Esophagus squamous epithelium (tissue), 5 donors: ENCODE measurements at regions not wholly inside any gene's neighbourhood (a gene's known extent, or its start where the extent isn't known, plus 50 kb on each side); places are given as distances from the start of the nearest gene placed in this dataset.

Experiments used
- DNase-seq: peaks from one replicate; lab custom pipeline; 2025; lab: John Stamatoyannopoulos, UW
- H3K27ac ChIP-seq, 4 donors: fragments of 200-600 bp; sonication (generic); one replicate each; pipeline ENCODE4 v1.5.1; 2016 to 2019; ENCODE audit warnings: mild to moderate bottlenecking in 1 of 4
- H3K27me3 ChIP-seq, 4 donors: fragments of 200-600 bp; sonication (generic); 1 replicate in 3 of 4; 2 replicates in 1 of 4; pipeline versions ENCODE4 v1.5.1 to v1.6.0; 2017 to 2021; ENCODE audit warnings: antibody characterized with exemption in 1 of 4
- H3K36me3 ChIP-seq, 3 donors: fragments of 200-600 bp; sonication (generic); one replicate each; pipeline ENCODE4 v1.5.1; 2016 to 2019
- H3K4me1 ChIP-seq, 3 donors: fragments of 200-600 bp; sonication (generic); one replicate each; pipeline ENCODE4 v1.5.1; 2017 to 2019
- H3K4me3 ChIP-seq, 4 donors: fragments of 200-600 bp; sonication (generic); 1 replicate in 3 of 4; 2 replicates in 1 of 4; pipeline ENCODE4 v1.5.1; 2016 to 2019; ENCODE audit warnings: mild to moderate bottlenecking in 2 of 4, moderate library complexity in 1 of 4
- H3K9me3 ChIP-seq, 3 donors: fragments of 200-600 bp; sonication (generic); one replicate each; pipeline ENCODE4 v1.5.1; 2016 to 2019
- POLR2A ChIP-seq, 4 donors: fragments of 450-650 bp; IDR thresholded peaks; one replicate each; pipeline ENCODE4 v1.6.1; 2017; ENCODE audit warnings: antibody characterized with exemption in 4 of 4, mild to moderate bottlenecking in 4 of 4, moderate library complexity in 3 of 4
- WGBS, 2 donors: methylation state at CpG; one replicate each; pipeline ENCODE4 v1.1.5; 2018; 5-methylcytosine and 5-hydroxymethylcytosine counted together
- intact Hi-C: fragments of 100-400 bp; cut with DNase I; formaldehyde crosslinking; loops from one replicate; pipeline ENCODE4 v1.15.0; 2022
- TF ChIP-seq, protein P1 (sequence below), 6 experiments: fragments of 450-650 bp in 4 of 6; fragments of 200-600 bp in 2 of 6; sonication (generic) in 2 of 6; IDR thresholded peaks; one replicate each; pipeline ENCODE4 v1.5.1; 2016 to 2019; ENCODE audit warnings: antibody characterized with exemption in 6 of 6, mild to moderate bottlenecking in 4 of 6, moderate library complexity in 4 of 6
- donor health status: DM: yes; HTN: yes; CAD: no.

DNA sequence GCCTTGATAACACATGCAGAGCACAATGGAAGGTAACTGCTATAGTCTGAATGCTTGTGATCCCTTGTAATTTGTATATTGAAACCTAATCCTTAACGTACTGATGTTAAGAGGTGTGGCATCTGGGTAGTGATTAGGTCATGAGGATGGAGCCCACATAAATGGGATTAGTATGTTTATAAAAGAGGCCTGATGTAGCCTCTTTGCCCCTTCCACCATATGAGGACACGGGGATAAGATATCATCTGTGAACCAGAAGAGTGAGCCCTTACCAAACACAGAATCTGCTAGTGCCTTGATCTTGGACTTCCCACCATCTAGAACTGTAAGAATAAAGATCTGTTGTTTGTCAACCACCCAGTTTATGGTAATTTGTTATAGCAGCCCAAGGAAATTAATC is 1074.2 kb upstream of the INTU start:
- Histone ChIP-seq H3K27me3 (no peaks in the 10 kb centered on the region), H3K4me3 (no peak overlapping the region), H3K4me1 (no peaks in the 10 kb centered on the region), H3K9me3 (no peaks in the 10 kb centered on the region), H3K36me3 (no peaks in the 10 kb centered on the region), H3K27ac (no peak overlapping the region)
- intact Hi-C loops = no loop called here
- WGBS, 2 donors = 70 to 77% methylated on average over 2 of the region's 2 CpGs
- no peak for DNase-seq
- TF ChIP-seq, protein P1, sequence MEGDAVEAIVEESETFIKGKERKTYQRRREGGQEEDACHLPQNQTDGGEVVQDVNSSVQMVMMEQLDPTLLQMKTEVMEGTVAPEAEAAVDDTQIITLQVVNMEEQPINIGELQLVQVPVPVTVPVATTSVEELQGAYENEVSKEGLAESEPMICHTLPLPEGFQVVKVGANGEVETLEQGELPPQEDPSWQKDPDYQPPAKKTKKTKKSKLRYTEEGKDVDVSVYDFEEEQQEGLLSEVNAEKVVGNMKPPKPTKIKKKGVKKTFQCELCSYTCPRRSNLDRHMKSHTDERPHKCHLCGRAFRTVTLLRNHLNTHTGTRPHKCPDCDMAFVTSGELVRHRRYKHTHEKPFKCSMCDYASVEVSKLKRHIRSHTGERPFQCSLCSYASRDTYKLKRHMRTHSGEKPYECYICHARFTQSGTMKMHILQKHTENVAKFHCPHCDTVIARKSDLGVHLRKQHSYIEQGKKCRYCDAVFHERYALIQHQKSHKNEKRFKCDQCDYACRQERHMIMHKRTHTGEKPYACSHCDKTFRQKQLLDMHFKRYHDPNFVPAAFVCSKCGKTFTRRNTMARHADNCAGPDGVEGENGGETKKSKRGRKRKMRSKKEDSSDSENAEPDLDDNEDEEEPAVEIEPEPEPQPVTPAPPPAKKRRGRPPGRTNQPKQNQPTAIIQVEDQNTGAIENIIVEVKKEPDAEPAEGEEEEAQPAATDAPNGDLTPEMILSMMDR (IDR thresholded peaks at IDR 0.05) = no peak
- TF ChIP-seq POLR2A (IDR thresholded peaks at IDR 0.05) = no peak

DNA sequence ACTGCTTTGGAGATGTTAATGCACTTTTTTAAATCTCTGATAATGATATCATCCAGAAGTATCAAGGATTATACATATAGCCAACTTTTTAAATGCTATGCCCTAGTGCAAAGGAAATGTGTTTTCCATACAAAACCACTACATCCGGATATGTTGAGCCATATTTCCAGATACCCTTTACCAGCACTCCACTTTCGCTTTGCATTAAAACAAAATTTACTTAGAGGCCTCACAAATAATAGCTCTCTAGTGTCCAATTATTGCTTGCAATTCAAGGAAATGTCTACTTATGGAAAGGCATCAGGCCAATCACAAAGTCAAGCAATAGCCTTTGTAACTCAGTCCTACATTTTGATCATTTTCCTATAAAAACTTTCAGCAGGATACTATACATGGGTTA is 1072.8 kb upstream of the INTU start:
- no peaks in the 10 kb centered on the region for H3K9me3 ChIP-seq
- no peaks in the 10 kb centered on the region for H3K27me3 ChIP-seq
- 43 to 50% methylated on average over 2 of the region's 2 CpGs for WGBS, 2 donors
- intact Hi-C loops = no loop called here
- no peak for DNase-seq
- no peak overlapping the region for H3K4me3 ChIP-seq
- H3K4me1 ChIP-seq = no peaks in the 10 kb centered on the region
- TF ChIP-seq, protein P1 (IDR thresholded peaks at IDR 0.05) = no peak
- no peak for TF ChIP-seq POLR2A (IDR thresholded peaks at IDR 0.05)
- H3K27ac ChIP-seq = no peak overlapping the region
- no peaks in the 10 kb centered on the region for H3K36me3 ChIP-seq

DNA sequence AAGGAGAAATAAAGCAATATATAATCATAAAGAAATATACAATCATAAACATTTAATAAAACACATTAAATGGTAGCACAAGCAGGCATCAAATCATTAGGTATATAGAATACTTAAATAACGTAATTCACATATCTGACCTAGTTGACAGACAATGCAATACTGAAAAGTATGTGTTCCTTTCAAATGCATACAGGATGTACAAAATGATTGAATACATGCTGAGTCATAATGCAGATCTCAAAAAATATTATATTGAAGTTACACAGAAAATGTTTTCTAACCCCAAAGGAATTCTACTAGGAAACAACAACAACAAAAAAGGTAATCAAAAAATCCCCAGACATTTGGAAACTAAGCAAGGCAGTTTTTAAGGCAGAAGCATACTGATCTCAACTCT is 1072.0 kb upstream of the INTU start:
- TF ChIP-seq, protein P1 (IDR thresholded peaks at IDR 0.05) = no peak
- TF ChIP-seq POLR2A (IDR thresholded peaks at IDR 0.05) = no peak
- intact Hi-C loops = no loop called here
- H3K36me3 ChIP-seq = no peaks in the 10 kb centered on the region
- no peaks in the 10 kb centered on the region for H3K4me1 ChIP-seq
- H3K27ac ChIP-seq = no peak overlapping the region
- no peaks in the 10 kb centered on the region for H3K27me3 ChIP-seq
- H3K9me3 ChIP-seq = no peaks in the 10 kb centered on the region
- DNase-seq = no peak
- 65 to 68% methylated on average over 1 of the region's 1 CpG for WGBS, 2 donors
- H3K4me3 ChIP-seq = no peak overlapping the region

DNA sequence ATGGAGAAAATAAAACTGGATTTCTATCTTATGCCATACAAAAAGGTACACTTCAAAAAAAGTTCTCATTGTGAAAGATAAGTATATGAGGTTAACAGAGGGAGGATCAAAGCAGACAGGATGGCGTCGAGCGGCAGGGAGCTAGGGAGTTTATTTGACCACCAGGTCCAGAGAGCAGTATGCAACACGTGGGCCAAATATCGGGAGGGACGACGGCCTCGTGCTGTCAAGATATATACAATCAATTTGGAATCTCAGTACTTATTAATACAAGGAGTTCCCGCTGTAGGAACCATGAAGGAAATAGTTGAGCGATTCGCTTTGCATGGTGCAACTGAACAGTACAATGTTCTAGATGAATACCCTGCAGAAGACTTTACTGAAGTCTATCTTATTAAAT is 1069.4 kb upstream of the INTU start:
- intact Hi-C loops = no loop called here
- Histone ChIP-seq H3K9me3 (no peaks in the 10 kb centered on the region), H3K4me1 (no peaks in the 10 kb centered on the region), H3K36me3 (no peaks in the 10 kb centered on the region), H3K27me3 (no peaks in the 10 kb centered on the region), H3K4me3 (no peak overlapping the region), H3K27ac (no peak overlapping the region)
- TF ChIP-seq, protein P1 (IDR thresholded peaks at IDR 0.05) = no peak
- no peak for TF ChIP-seq POLR2A (IDR thresholded peaks at IDR 0.05)
- 91 to 95% methylated on average over 11 of the region's 11 CpGs for WGBS, 2 donors
- no peak for DNase-seq

DNA sequence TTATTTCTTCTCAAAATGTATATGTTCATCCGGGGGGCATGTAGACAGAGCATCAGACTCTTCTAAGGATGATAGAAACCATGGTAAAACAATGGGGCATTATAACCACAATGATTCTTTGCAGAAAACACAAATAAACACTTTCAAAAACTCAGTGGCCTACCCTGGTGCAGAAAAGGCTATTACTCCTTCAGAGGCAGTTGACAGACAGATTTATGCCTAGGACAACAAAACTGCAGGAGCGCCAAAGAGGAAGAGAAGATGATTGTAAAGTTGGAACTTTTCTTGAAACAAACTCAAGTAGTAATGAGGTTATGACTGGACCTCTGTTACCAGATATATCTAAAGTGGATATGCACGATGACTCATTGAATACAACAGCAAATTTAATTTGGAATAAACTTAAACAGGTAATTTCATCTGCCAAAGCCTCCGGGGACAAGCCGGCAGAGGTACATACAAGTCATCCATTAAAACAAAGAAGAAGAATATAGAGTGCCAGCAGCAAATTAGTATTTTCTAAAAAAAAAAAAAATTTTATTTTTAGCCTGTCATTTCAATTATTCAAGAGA is 1068.4 kb upstream of the INTU start:
- H3K4me1 ChIP-seq = no peaks in the 10 kb centered on the region
- no peak for DNase-seq
- no peaks in the 10 kb centered on the region for H3K9me3 ChIP-seq
- intact Hi-C loops = no loop called here
- no peak overlapping the region for H3K4me3 ChIP-seq
- H3K27me3 ChIP-seq = no peaks in the 10 kb centered on the region
- 58 to 62% methylated on average over 5 of the region's 5 CpGs for WGBS, 2 donors
- no peak for TF ChIP-seq POLR2A (IDR thresholded peaks at IDR 0.05)
- no peak overlapping the region for H3K27ac ChIP-seq
- H3K36me3 ChIP-seq = no peaks in the 10 kb centered on the region
